Embryonic facial prominence (tissue), 1 donor: ENCODE measurements at regions not wholly inside any gene's neighbourhood (a gene's known extent, or its start where the extent isn't known, plus 50 kb on each side); places are given as distances from the start of the nearest gene placed in this dataset.

Source experiments
- DNase-seq: peaks from one replicate; pipeline ENCODE4 v3.0.0-alpha.2; 2016; ENCODE audit errors: extremely low spot score

GRCh38 chr3:88573472-88573871 lies 423.7 kb downstream of the C3orf38 start:
- no peak for DNase-seq

- no peak for DNase-seq
These were observed 424.4 kb downstream of the C3orf38 start for GRCh38 chr3:88574146-88574545.

DNA sequence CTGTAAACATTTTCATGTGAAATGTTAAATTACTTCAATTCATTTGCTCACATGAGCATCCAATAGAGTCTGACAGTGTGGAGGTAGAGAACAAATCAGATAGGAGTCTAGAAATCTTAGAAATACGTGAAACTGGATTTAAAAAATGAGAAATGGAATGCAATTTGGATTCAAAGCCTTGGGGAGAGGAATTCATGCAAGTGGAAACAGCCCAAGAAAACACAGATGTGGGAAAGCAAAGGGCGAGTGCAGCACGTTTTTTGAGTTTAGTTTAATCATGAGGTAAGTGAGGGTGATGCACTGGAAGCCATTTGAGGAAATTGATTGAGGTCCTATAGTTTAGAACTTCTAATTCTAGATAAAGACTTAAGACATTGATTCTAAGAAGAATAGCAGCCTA lies 434.7 kb downstream of the C3orf38 start:
- no peak for DNase-seq

- DNase-seq = no peak
These were observed 436.4 kb downstream of the C3orf38 start for GRCh38 chr3:88586121-88586640.

DNA sequence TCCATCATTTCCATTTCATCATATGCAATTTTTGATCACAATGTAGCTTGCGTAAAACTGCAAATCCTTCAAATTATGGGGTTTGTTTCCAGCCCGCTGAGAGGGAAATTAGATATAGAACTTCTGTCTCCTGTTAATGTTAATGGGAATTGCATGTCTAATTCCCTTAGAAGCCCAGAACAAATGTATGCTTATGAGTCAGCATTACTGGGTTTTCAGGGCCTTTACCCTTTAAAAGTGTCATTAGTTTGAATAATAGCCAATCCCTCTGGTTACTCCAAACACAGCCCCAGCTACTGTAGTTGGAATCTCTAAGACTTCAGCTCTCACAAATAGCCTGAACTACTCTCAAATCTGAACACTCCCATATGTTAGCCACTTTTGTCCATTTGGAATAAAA lies 439.4 kb downstream of the C3orf38 start:
- DNase-seq = no peak

GRCh38 chr3:88595026-88595425 lies 445.3 kb downstream of the C3orf38 start:
- DNase-seq = no peak

- DNase-seq = no peak
These were observed 446.7 kb downstream of the C3orf38 start for GRCh38 chr3:88596451-88596850.

- no peak for DNase-seq
These were observed 461.1 kb downstream of the C3orf38 start for GRCh38 chr3:88610820-88611219.

DNA sequence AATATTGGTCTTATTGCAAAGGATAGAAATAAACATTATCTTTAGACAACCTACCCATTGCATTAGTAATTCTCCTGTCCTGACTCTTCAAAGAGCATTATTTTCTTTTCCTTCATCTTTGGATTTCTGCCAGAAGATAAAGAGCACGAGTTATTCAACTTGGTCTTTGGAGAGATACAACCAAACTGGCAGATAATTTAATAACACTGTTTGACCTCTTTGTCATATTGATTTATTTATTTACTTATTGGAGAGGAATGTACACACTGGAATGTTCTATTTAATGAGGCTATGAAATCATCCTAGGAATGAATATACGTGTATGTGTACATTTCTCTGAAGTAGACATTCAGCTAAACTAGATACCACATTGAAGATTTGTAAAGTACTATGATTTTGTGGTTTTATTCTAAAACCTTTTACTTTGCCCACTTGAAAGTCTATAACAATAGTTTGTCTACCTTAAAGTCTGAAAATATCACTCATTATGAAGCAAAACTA lies 462.1 kb downstream of the C3orf38 start:
- DNase-seq = no peak

DNA sequence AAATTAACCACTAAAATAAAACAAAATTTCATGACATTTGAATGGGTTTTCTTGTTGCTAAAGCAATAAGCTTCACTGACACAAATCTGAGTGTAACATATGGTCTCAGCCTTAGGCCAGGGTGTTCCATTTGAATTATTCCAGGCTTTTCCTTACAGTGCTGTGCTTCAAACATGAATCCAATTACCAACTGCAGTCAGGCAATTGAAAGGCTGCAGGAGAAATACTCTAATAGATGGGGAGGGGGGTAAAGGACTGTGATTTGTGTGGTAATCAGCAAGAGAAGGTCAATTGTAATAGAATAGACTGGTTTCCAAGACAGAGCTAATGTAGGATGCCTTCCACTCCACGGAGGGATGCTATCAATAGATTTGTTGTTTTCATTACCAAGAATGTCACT lies 466.7 kb downstream of the C3orf38 start:
- DNase-seq = no peak

GRCh38 chr3:88617283-88617682 lies 467.5 kb downstream of the C3orf38 start:
- DNase-seq = no peak

- no peak for DNase-seq
These were observed 468.4 kb downstream of the C3orf38 start for GRCh38 chr3:88618021-88618645.

DNA sequence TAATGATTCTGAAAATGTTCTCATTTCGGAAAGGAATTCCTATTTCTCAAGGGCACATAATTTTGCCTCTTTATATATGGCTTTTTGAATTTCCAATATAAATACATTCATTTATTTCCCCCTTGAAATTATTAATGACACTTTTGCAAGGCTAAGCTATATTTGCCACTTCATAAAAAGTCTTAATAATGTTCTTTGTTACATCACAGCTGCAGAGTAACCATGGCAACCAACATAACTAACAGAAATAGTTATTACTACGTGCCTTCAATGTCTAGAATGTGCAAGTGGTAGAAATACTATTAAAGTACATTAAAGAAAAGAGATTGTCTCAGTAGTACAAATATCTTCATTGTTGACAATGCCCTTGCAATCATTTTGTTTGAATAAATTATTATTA lies 471.8 kb downstream of the C3orf38 start:
- DNase-seq = no peak

DNA sequence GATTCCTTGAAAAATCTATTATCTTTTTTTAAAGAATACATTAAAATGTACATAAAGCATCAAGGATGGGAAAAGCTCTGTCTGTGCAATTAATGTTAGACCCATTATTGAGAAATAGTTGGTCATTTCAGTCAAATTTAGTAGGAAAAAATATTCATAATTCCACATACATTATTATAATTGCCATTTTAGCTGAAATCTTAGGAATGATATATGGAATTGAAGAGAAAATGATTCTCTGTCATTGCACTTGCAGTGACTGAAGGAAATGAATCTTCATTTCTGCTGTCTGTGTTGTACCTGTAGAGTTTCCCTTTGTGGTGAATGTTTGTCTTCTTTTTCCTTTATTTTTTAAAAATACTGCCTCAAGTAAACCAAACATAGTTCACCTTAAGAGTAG lies 473.9 kb downstream of the C3orf38 start:
- DNase-seq = no peak

- DNase-seq = no peak
These were observed 476.8 kb downstream of the C3orf38 start for GRCh38 chr3:88626456-88627120.

GRCh38 chr3:88628901-88629300 lies 478.5 kb upstream of the EPHA3 start:
- DNase-seq = no peak

- DNase-seq = no peak
These were observed 475.2 kb upstream of the EPHA3 start for GRCh38 chr3:88632226-88632625.

GRCh38 chr3:88640581-88640980 lies 466.8 kb upstream of the EPHA3 start:
- no peak for DNase-seq

- DNase-seq = no peak
These were observed 466.3 kb upstream of the EPHA3 start for GRCh38 chr3:88641033-88641604.

- DNase-seq = no peak
These were observed 450.0 kb upstream of the EPHA3 start for GRCh38 chr3:88657459-88657858.

DNA sequence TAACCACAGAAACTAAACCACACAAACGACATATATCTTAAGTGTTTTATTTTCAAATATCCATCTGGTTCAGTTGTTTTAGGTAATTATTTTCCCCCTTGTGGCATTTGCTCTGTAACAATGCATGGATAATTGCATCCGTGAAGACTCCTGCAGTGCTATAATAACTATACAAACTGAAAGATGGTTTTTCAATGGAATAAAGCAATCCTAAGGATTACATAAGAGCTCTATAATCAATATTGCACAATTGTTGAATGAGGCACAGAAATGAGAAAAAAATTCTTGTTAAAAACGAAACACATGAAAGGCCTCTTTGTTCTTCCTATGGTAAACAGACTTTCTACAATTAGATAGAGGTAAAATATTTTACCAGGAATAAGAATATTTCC lies 446.0 kb upstream of the EPHA3 start:
- DNase-seq = no peak

DNA sequence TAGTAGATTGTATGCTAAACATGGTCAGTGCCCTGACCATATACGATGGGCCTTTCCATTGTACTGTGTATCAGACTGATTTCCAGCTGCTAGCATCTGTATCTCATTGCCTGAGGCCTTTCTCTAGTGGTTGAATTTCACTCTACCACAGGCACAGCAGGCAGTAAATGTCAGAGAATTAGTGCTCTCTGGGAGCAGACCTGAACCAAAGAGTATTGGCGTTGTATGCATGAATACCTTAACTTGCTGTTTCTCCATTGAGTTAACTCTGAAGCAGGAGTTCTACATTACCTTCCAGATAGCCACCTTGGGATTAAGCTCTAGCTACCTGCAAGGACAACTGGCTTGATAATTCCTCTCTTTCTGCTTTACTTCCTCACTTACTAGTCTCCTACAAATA lies 439.2 kb upstream of the EPHA3 start:
- no peak for DNase-seq

- DNase-seq = no peak
These were observed 435.8 kb upstream of the EPHA3 start for GRCh38 chr3:88671573-88671972.
